Lower leg skin (tissue), 3 donors: ENCODE measurements at regions not wholly inside any gene's neighbourhood (a gene's known extent, or its start where the extent isn't known, plus 50 kb on each side); places are given as distances from the start of the nearest gene placed in this dataset.

Experiments used
- CTCF ChIP-seq, 3 donors: fragments of 450-650 bp; IDR thresholded peaks; one replicate each; pipeline ENCODE4 v1.5.1; 2016; ENCODE audit warnings: antibody characterized with exemption in 3 of 3, mild to moderate bottlenecking in 3 of 3, moderate library complexity in 2 of 3
- POLR2A ChIP-seq, 2 donors: fragments of 450-650 bp; IDR thresholded peaks; one replicate each; pipeline ENCODE4 v1.6.1; 2016 to 2017; ENCODE audit warnings: antibody characterized with exemption in 2 of 2, mild to moderate bottlenecking in 1 of 2, moderate library complexity in 1 of 2

GRCh38 chr13:59494151-59494550 lies 669.6 kb downstream of the DIAPH3 start:
- TF ChIP-seq CTCF (IDR thresholded peaks at IDR 0.05): no peak
- no peak for TF ChIP-seq POLR2A (IDR thresholded peaks at IDR 0.05)
